Trophoblast cell (in vitro differentiated cells and primary cell): ENCODE measurements at regions not wholly inside any gene's neighbourhood (a gene's known extent, or its start where the extent isn't known, plus 50 kb on each side); places are given as distances from the start of the nearest gene placed in this dataset.
A peak's percentile ranks its signal among the peaks of the same experiment; 100 is the strongest.

Experiments
- DNase-seq, 2 donors: peaks; one replicate each; pipeline ENCODE4 v3.0.0-alpha.2; 2016
- H2AFZ ChIP-seq: 2 replicates; pipeline ENCODE4 v1.6.1; 2013; ENCODE audit warnings: low read length, moderate library complexity, mild to moderate bottlenecking; ENCODE audit not compliant: insufficient read depth, poor library complexity
- H2AK5ac ChIP-seq: 2 replicates; pipeline ENCODE4 v1.6.1; 2013; ENCODE audit warnings: mild to moderate bottlenecking, low read length
- H2BK120ac ChIP-seq: 2 replicates; pipeline ENCODE4 v1.6.1; 2013; ENCODE audit warnings: low read length, mild to moderate bottlenecking, moderate library complexity; ENCODE audit not compliant: insufficient read depth, poor library complexity
- H2BK12ac ChIP-seq: 2 replicates; pipeline ENCODE4 v1.6.1; 2013; ENCODE audit warnings: mild to moderate bottlenecking, low read length, moderate library complexity
- H2BK5ac ChIP-seq: 2 replicates; pipeline ENCODE4 v1.6.1; 2013; ENCODE audit warnings: low read length, low read depth, moderate library complexity, mild to moderate bottlenecking; ENCODE audit not compliant: poor library complexity
- H3K14ac ChIP-seq: 2 replicates; pipeline ENCODE4 v1.6.1; 2013; ENCODE audit warnings: mild to moderate bottlenecking, low read length
- H3K18ac ChIP-seq: 2 replicates; pipeline ENCODE4 v1.6.1; 2013; ENCODE audit warnings: mild to moderate bottlenecking, low read length
- H3K23ac ChIP-seq: 2 replicates; pipeline ENCODE4 v1.6.1; 2013; ENCODE audit warnings: low read length
- H3K27ac ChIP-seq: 2 replicates; pipeline ENCODE4 v1.5.1; 2013; ENCODE audit warnings: low read depth, mild to moderate bottlenecking, inconsistent platforms, low read length, moderate library complexity
- H3K27me3 ChIP-seq: 2 replicates; pipeline ENCODE4 v1.6.1; 2013; ENCODE audit warnings: inconsistent platforms, mild to moderate bottlenecking, low read length, moderate library complexity; ENCODE audit not compliant: insufficient read depth
- H3K36me3 ChIP-seq, 2 experiments: 1 replicate in 1 of 2; 2 replicates in 1 of 2; pipeline ENCODE4 v1.6.1; 2013; ENCODE audit warnings: low read length in 2 of 2, mild to moderate bottlenecking in 2 of 2, moderate library complexity in 1 of 2; ENCODE audit not compliant: insufficient read depth in 2 of 2, control insufficient read depth in 1 of 2
- H3K4ac ChIP-seq: 2 replicates; pipeline ENCODE4 v1.6.1; 2013; ENCODE audit warnings: low read depth, mild to moderate bottlenecking, low read length, moderate library complexity
- H3K4me1 ChIP-seq, 2 experiments: 1 replicate in 1 of 2; 2 replicates in 1 of 2; pipeline ENCODE4 v1.6.1; 2013; ENCODE audit warnings: low read length in 2 of 2, mild to moderate bottlenecking in 2 of 2, moderate library complexity in 1 of 2; ENCODE audit not compliant: insufficient read depth in 2 of 2, control insufficient read depth in 1 of 2
- H3K4me2 ChIP-seq: 2 replicates; pipeline ENCODE4 v1.6.1; 2013; ENCODE audit warnings: inconsistent platforms, mild to moderate bottlenecking, low read length, moderate library complexity
- H3K4me3 ChIP-seq: 2 replicates; pipeline ENCODE4 v1.5.1; 2013; ENCODE audit warnings: mild to moderate bottlenecking, low read depth, low read length, inconsistent platforms
- H3K79me1 ChIP-seq: one replicate; pipeline ENCODE4 v1.6.1; 2013; ENCODE audit warnings: low read length
- H3K79me2 ChIP-seq: 2 replicates; pipeline ENCODE4 v1.6.1; 2013; ENCODE audit warnings: low read length, mild to moderate bottlenecking; ENCODE audit not compliant: control insufficient read depth, insufficient read depth, poor library complexity
- H3K9ac ChIP-seq: 2 replicates; pipeline ENCODE4 v1.6.1; 2013; ENCODE audit warnings: mild to moderate bottlenecking, low read length
- H3K9me3 ChIP-seq: 2 replicates; pipeline ENCODE4 v1.6.1; 2013; ENCODE audit warnings: low read depth, mild to moderate bottlenecking, control low read depth, inconsistent platforms, low read length; ENCODE audit not compliant: insufficient read depth
- H4K12ac ChIP-seq: 2 replicates; pipeline ENCODE4 v1.6.1; 2013; ENCODE audit warnings: low read depth, mild to moderate bottlenecking, low read length, moderate library complexity
- H4K8ac ChIP-seq: 2 replicates; pipeline ENCODE4 v1.6.1; 2013; ENCODE audit warnings: low read depth, mild to moderate bottlenecking, low read length, moderate library complexity
- H4K91ac ChIP-seq: one replicate; pipeline ENCODE4 v1.6.1; 2013; ENCODE audit warnings: low read depth, mild to moderate bottlenecking, low read length, moderate library complexity
- WGBS: extraction: QIAGEN DNeasy Blood & Tissue Kit; methylation state at CpG from one replicate; pipeline ENCODE4 v1.1.7; 2013; ENCODE audit warnings: missing lambda C conversion rate; ENCODE audit not compliant: insufficient read length, insufficient coverage; ENCODE audit errors: extremely low coverage; 5-methylcytosine and 5-hydroxymethylcytosine counted together

GRCh38 chr1:95734560-95734959 lies 500.6 kb downstream of the RWDD3 start:
- Histone ChIP-seq H3K27me3 (no peaks in the 10 kb centered on the region), H3K4me2 (no peak overlapping the region), H3K23ac (no peak overlapping the region), H3K4me3 (no peak overlapping the region), H2BK12ac (no peak overlapping the region), H3K4me1 (no peaks in the 10 kb centered on the region), H3K79me2 (no peaks in the 10 kb centered on the region), H4K12ac (no peak overlapping the region), H3K9me3 (no peaks in the 10 kb centered on the region), H3K36me3 (no peaks in the 10 kb centered on the region), H2AFZ (no peak overlapping the region), H2AK5ac (no peak overlapping the region), H3K79me1 (no peaks in the 10 kb centered on the region), H4K8ac (no peak overlapping the region), H2BK5ac (no peak overlapping the region), H2BK120ac (no peak overlapping the region), H3K27ac (no peak overlapping the region), H3K14ac (no peak overlapping the region), H3K18ac (no peak overlapping the region), H3K4ac (no peak overlapping the region), H4K91ac (no peak overlapping the region), H3K9ac (no peak overlapping the region)
- WGBS, result no CpG with 5 or more reads among the region's 2 CpGs
- no peak for DNase-seq

GRCh38 chr1:95742591-95743089 lies 508.6 kb downstream of the RWDD3 start:
- Histone ChIP-seq H2BK5ac (no peak overlapping the region), H2BK12ac (no peak overlapping the region), H4K12ac (peak overlapping the region; percentile 7), H3K36me3 (no peaks in the 10 kb centered on the region), H3K27ac (no peak overlapping the region), H4K8ac (no peak overlapping the region), H3K79me1 (no peaks in the 10 kb centered on the region), H3K4me2 (no peak overlapping the region), H3K4ac (no peak overlapping the region), H2BK120ac (no peak overlapping the region), H3K4me1 (no peaks in the 10 kb centered on the region), H3K9ac (no peak overlapping the region), H4K91ac (no peak overlapping the region), H3K18ac (no peak overlapping the region), H3K14ac (no peak overlapping the region), H3K4me3 (no peak overlapping the region), H3K23ac (no peak overlapping the region), H2AK5ac (no peak overlapping the region), H3K79me2 (no peaks in the 10 kb centered on the region), H2AFZ (no peak overlapping the region), H3K27me3 (no peaks in the 10 kb centered on the region), H3K9me3 (no peaks in the 10 kb centered on the region)
- DNase-seq, result no peak
- WGBS, result no CpG with 5 or more reads among the region's 3 CpGs

- WGBS, result no CpG with 5 or more reads among the region's 2 CpGs
- no peaks in the 10 kb centered on the region for H3K79me2 ChIP-seq
Measured at GRCh38 chr1:95744731-95745130, 510.7 kb downstream of the RWDD3 start.

DNA sequence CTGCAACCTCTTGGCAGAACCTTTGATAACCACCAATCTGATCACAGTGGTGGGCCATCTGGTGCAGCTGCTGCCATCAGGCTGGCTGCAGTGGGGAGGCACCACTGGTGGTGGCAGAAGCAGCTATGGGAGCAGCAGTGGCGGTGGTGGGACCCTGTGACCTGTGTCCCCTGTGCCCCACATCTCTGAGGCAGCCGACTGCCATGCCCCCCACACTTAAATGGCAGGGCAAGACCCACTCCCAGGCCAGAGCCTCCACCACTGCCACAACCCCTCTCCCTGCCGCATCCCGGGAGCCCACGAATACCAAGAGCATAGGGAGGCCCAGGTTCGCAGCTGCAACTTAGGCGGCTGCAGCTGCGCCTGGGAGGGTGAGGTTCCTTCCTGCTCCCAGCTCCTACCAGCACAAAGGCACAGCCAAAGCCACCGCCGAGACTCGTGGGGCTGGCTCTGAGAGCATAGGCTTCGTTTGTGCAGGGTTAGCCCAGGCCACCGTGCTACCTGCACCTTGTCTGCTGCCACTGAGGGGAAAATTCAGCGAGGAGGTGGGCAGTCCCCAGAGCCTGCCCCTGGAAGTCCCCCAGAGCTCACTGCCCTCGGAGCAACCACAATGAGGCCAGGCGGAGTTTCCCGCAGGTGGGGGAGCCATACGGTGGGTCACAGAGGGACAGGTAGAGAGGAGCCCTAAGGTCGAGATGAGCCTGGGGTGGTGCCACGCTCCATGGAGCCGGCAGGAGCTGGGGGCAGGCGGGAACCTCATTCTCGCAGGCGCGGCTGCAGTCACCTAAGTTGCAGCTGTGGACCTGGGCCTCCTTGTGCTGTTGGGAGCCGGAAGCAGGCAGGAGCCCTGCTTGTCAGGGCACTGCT lies 518.7 kb downstream of the RWDD3 start:
- Histone ChIP-seq H2AK5ac (no peak overlapping the region), H3K4me1 (no peaks in the 10 kb centered on the region), H3K14ac (no peak overlapping the region), H3K4me3 (no peak overlapping the region), H2BK12ac (no peak overlapping the region), H3K27ac (no peak overlapping the region), H3K18ac (no peak overlapping the region), H3K27me3 (no peaks in the 10 kb centered on the region), H2BK5ac (no peak overlapping the region), H4K8ac (no peak overlapping the region), H3K9ac (no peak overlapping the region), H2AFZ (no peak overlapping the region), H3K36me3 (no peaks in the 10 kb centered on the region), H3K4ac (no peak overlapping the region), H4K12ac (no peak overlapping the region), H3K4me2 (no peak overlapping the region), H3K23ac (no peak overlapping the region), H3K79me1 (no peaks in the 10 kb centered on the region), H4K91ac (no peak overlapping the region), H3K79me2 (no peaks in the 10 kb centered on the region), H3K9me3 (peaks cover 5% of the 10 kb centered on the region), H2BK120ac (no peak overlapping the region)
- no peak for DNase-seq
- WGBS, result no CpG with 5 or more reads among the region's 26 CpGs

More at GRCh38 chr1:95744731-95745130, 510.7 kb downstream of the RWDD3 start:
- no peak overlapping the region for H2AK5ac ChIP-seq
- no peak overlapping the region for H3K9ac ChIP-seq
- H2BK5ac ChIP-seq, result no peak overlapping the region
- no peak overlapping the region for H3K23ac ChIP-seq
- H4K8ac ChIP-seq, result no peak overlapping the region
- no peak overlapping the region for H4K91ac ChIP-seq
- H3K14ac ChIP-seq, result no peak overlapping the region
- no peak overlapping the region for H2AFZ ChIP-seq
- H3K4me2 ChIP-seq, result no peak overlapping the region
- no peak for DNase-seq
- H2BK120ac ChIP-seq, result no peak overlapping the region
- H3K4me1 ChIP-seq, result no peaks in the 10 kb centered on the region
- H3K36me3 ChIP-seq, result no peaks in the 10 kb centered on the region
- no peaks in the 10 kb centered on the region for H3K79me1 ChIP-seq
- H3K27me3 ChIP-seq, result no peaks in the 10 kb centered on the region
- H3K4me3 ChIP-seq, result no peak overlapping the region
- no peak overlapping the region for H3K4ac ChIP-seq
- H3K9me3 ChIP-seq, result no peaks in the 10 kb centered on the region
- no peak overlapping the region for H2BK12ac ChIP-seq
- no peak overlapping the region for H3K18ac ChIP-seq
- H4K12ac ChIP-seq, result no peak overlapping the region
- no peak overlapping the region for H3K27ac ChIP-seq
